Mammary epithelial cell (primary cell): ENCODE measurements at regions not wholly inside any gene's neighbourhood (a gene's known extent, or its start where the extent isn't known, plus 50 kb on each side); places are given as distances from the start of the nearest gene placed in this dataset.

Source experiments
- EZH2 ChIP-seq: IDR thresholded peaks from 2 replicates; pipeline ENCODE4 v1.6.1; 2012; ENCODE audit warnings: low read length, inconsistent platforms, borderline replicate concordance
- TF ChIP-seq, protein P1 (sequence below), 2 donors: IDR thresholded peaks in 1 of 2; conservative IDR thresholded peaks in 1 of 2; 2 replicates each; pipeline ENCODE4 v1.5.1; 2011 to 2012; ENCODE audit warnings: inconsistent platforms in 2 of 2, low read length in 2 of 2, mild to moderate bottlenecking in 2 of 2, control low read depth in 1 of 2, low read depth in 1 of 2; ENCODE audit not compliant: insufficient read depth in 1 of 2; ENCODE audit errors: extremely low read depth in 1 of 2

DNA sequence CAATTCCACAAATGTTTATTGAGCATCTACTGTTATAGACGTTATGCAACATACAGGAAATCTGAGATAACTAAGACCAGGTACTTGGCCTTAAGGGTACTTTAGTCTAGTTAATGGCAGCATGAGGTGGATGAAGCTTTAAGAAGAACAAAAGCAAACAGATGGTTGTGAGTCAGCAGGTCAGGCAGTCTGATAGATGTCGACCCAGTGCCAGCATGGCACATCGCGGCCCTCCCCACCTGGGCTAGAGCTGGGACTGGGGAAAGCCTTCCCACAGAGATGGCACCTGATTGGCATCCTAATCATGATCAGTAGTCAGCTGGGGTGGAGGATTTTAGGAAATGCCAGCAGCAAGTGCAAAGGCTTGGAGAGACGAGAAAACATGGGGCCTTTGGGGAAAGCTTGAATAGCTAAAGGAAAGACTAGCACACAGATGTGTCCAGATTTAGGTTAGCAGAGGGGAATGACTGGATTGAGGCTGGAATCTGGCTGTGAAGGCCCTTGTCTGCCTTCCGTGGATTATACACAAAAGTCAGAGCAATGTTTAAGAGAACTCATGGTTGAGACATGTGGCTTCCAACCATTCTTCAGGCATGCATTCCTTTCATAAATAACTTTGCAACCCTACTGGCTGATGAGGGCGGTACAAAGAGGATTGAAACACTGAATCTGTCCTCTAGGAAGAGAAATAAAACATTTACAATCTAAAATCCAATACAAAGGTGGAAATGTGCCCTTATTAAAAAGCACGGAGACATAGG is 395.4 kb upstream of the WWC1 start:
- TF ChIP-seq, protein P1, sequence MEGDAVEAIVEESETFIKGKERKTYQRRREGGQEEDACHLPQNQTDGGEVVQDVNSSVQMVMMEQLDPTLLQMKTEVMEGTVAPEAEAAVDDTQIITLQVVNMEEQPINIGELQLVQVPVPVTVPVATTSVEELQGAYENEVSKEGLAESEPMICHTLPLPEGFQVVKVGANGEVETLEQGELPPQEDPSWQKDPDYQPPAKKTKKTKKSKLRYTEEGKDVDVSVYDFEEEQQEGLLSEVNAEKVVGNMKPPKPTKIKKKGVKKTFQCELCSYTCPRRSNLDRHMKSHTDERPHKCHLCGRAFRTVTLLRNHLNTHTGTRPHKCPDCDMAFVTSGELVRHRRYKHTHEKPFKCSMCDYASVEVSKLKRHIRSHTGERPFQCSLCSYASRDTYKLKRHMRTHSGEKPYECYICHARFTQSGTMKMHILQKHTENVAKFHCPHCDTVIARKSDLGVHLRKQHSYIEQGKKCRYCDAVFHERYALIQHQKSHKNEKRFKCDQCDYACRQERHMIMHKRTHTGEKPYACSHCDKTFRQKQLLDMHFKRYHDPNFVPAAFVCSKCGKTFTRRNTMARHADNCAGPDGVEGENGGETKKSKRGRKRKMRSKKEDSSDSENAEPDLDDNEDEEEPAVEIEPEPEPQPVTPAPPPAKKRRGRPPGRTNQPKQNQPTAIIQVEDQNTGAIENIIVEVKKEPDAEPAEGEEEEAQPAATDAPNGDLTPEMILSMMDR (conservative IDR thresholded peaks at IDR 0.05 in 1 of 2, IDR thresholded peaks at IDR 0.05 in 1 of 2; ENCODE audit: extremely low read depth in 1 of 2, insufficient read depth in 1 of 2, low read depth in 1 of 2, low read length in 2 of 2) = no peak
- no peak for TF ChIP-seq EZH2
